ENCODE measurements at regions not wholly inside any gene's neighbourhood (a gene's known extent, or its start where the extent isn't known, plus 50 kb on each side); places are given as distances from the start of the nearest gene placed in this dataset.

GRCh38 chr17:63150994-63151464 lies 185.0 kb downstream of the TANC2 start:
- DNase-seq (no peak), ATAC-seq (ENCODE audit: low read depth in 2 of 2) (no peak)
- Histone ChIP-seq H3K4me3 (ENCODE audit: low read depth, low read length) (no peak overlapping the region), H3K27me3 (ENCODE audit: control insufficient read depth, insufficient read depth, low read length) (no peaks in the 10 kb centered on the region), H3K4me1 (ENCODE audit: control insufficient read depth, insufficient read depth, low read length, poor library complexity, severe bottlenecking) (no peaks in the 10 kb centered on the region), H3K9me3 (ENCODE audit: control insufficient read depth in 2 of 2, low read length in 2 of 2) (no peaks in the 10 kb centered on the region), H3K36me3 (ENCODE audit: control insufficient read depth, insufficient read depth, low read length) (no peaks in the 10 kb centered on the region), H3K27ac (ENCODE audit: insufficient read depth, low read length, poor library complexity, severe bottlenecking) (no peak overlapping the region)
- no peak overlapping the region for H3K4me3 Mint-ChIP-seq
- H3K36me3 Mint-ChIP-seq, result no peaks in the 10 kb centered on the region
- peaks cover 0 to 1% (median 0%) of the 10 kb centered on the region in 7 donors for H3K9me3 Mint-ChIP-seq
- H3K27me3 Mint-ChIP-seq, result peaks cover 8% of the 10 kb centered on the region
- H3K4me1 Mint-ChIP-seq, result peaks cover 0 to 5% (median 3%) of the 10 kb centered on the region in 4 donors
- no peak overlapping the region for H3K27ac Mint-ChIP-seq

- Mint-ChIP-seq H3K4me1 (peaks cover 0 to 5% (median 3%) of the 10 kb centered on the region in 4 donors), H3K4me3 (no peak overlapping the region), H3K27ac (no peak overlapping the region), H3K36me3 (no peaks in the 10 kb centered on the region), H3K9me3 (peaks cover 0 to 1% (median 0%) of the 10 kb centered on the region in 7 donors), H3K27me3 (peaks cover 11% of the 10 kb centered on the region)
- Histone ChIP-seq H3K27ac (ENCODE audit: insufficient read depth, low read length, poor library complexity, severe bottlenecking) (no peak overlapping the region), H3K4me1 (ENCODE audit: control insufficient read depth, insufficient read depth, low read length, poor library complexity, severe bottlenecking) (no peaks in the 10 kb centered on the region), H3K4me3 (ENCODE audit: low read depth, low read length) (no peak overlapping the region), H3K36me3 (ENCODE audit: control insufficient read depth, insufficient read depth, low read length) (no peaks in the 10 kb centered on the region), H3K9me3 (ENCODE audit: control insufficient read depth in 2 of 2, low read length in 2 of 2) (no peaks in the 10 kb centered on the region), H3K27me3 (ENCODE audit: control insufficient read depth, insufficient read depth, low read length) (no peaks in the 10 kb centered on the region)
- ATAC-seq (ENCODE audit: low read depth in 2 of 2) (no peak), DNase-seq (no peak)
Measured at GRCh38 chr17:63151941-63152523, 186.0 kb downstream of the TANC2 start.

DNA sequence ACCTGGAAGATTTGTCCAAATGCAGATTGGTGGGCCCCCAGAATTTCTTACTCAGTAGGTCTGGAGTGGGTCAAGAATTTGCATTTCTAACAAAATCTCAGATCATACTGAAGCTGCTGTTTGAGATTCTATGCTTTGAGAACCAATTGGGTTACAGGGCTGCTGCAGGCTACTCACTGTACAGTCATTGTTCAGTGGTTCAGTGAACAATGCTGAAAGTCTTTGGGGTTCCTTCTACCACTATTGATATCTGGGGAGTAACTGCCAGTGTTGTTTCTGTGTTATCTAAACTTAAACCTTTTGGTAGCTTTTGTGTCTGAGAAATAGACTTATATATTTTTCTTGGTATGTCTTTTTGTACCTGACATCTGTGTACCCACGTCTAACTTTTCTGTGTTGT lies 187.5 kb downstream of the TANC2 start:
- no peak overlapping the region for H3K27ac Mint-ChIP-seq
- ATAC-seq (ENCODE audit: low read depth in 2 of 2), result no peak

DNA sequence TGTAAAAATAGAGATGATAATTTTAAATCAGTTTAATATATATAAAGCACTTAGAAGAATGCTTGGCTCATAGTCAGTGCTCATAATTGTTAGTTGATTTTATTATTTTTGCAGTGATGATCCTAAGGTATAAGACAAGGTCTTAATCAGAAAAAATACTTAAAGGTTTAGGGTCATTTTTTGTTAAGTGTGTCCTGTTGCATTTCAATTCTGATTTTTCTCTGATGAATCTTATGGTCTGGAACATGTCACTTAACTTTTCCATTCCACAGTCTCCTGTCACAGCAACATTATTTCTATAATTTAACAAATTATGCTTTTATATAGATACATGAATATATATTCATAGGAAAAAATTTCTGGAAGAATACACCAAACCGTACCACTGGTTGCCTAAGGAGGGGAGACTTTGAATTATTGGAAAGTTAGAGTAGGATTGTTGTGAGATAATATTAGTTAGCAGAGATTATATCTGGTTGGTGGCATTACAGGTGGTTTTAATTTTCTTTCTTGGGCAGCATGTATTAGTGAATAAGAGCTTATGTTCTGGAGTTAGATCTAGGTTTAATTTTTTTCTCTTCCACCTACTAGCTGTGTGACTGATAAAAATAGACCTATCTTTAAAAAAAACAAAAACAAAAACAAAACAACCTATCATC lies 188.7 kb downstream of the TANC2 start:
- H3K4me1 Mint-ChIP-seq, result peaks cover 0 to 5% (median 3%) of the 10 kb centered on the region in 4 donors
- DNase-seq (no peak), ATAC-seq (ENCODE audit: low read depth in 2 of 2) (no peak)
- H3K36me3 ChIP-seq (ENCODE audit: control insufficient read depth, insufficient read depth, low read length), result no peaks in the 10 kb centered on the region
- H3K36me3 Mint-ChIP-seq, result no peaks in the 10 kb centered on the region
- H3K4me3 ChIP-seq (ENCODE audit: low read depth, low read length), result no peak overlapping the region
- no peaks in the 10 kb centered on the region for H3K4me1 ChIP-seq (ENCODE audit: control insufficient read depth, insufficient read depth, low read length, poor library complexity, severe bottlenecking)
- no peak overlapping the region for H3K27ac ChIP-seq (ENCODE audit: insufficient read depth, low read length, poor library complexity, severe bottlenecking)
- H3K4me3 Mint-ChIP-seq, result no peak overlapping the region
- no peak overlapping the region for H3K27ac Mint-ChIP-seq
- H3K9me3 ChIP-seq (ENCODE audit: control insufficient read depth in 2 of 2, low read length in 2 of 2), result no peaks in the 10 kb centered on the region
- no peaks in the 10 kb centered on the region for H3K9me3 Mint-ChIP-seq
- H3K27me3 Mint-ChIP-seq, result peaks cover 7% of the 10 kb centered on the region
- no peaks in the 10 kb centered on the region for H3K27me3 ChIP-seq (ENCODE audit: control insufficient read depth, insufficient read depth, low read length)

More for the DNA sequence above, 187.5 kb downstream of the TANC2 start:
- Histone ChIP-seq H3K36me3 (ENCODE audit: control insufficient read depth, insufficient read depth, low read length) (no peaks in the 10 kb centered on the region), H3K27me3 (ENCODE audit: control insufficient read depth, insufficient read depth, low read length) (no peaks in the 10 kb centered on the region), H3K4me1 (ENCODE audit: control insufficient read depth, insufficient read depth, low read length, poor library complexity, severe bottlenecking) (no peaks in the 10 kb centered on the region), H3K4me3 (ENCODE audit: low read depth, low read length) (no peak overlapping the region), H3K27ac (ENCODE audit: insufficient read depth, low read length, poor library complexity, severe bottlenecking) (no peak overlapping the region), H3K9me3 (ENCODE audit: control insufficient read depth in 2 of 2, low read length in 2 of 2) (no peaks in the 10 kb centered on the region)
- peaks cover 0 to 1% (median 0%) of the 10 kb centered on the region in 7 donors for H3K9me3 Mint-ChIP-seq
- no peaks in the 10 kb centered on the region for H3K36me3 Mint-ChIP-seq
- H3K27me3 Mint-ChIP-seq, result peaks cover 9% of the 10 kb centered on the region
- DNase-seq, result no peak
- no peak overlapping the region for H3K4me3 Mint-ChIP-seq
- H3K4me1 Mint-ChIP-seq, result peaks cover 0 to 5% (median 3%) of the 10 kb centered on the region in 4 donors

- Histone ChIP-seq H3K27ac (ENCODE audit: insufficient read depth, low read length, poor library complexity, severe bottlenecking) (no peak overlapping the region), H3K36me3 (ENCODE audit: control insufficient read depth, insufficient read depth, low read length) (no peaks in the 10 kb centered on the region), H3K4me1 (ENCODE audit: control insufficient read depth, insufficient read depth, low read length, poor library complexity, severe bottlenecking) (no peaks in the 10 kb centered on the region), H3K27me3 (ENCODE audit: control insufficient read depth, insufficient read depth, low read length) (no peaks in the 10 kb centered on the region), H3K4me3 (ENCODE audit: low read depth, low read length) (no peak overlapping the region), H3K9me3 (ENCODE audit: control insufficient read depth in 2 of 2, low read length in 2 of 2) (no peaks in the 10 kb centered on the region)
- no peak for ATAC-seq (ENCODE audit: low read depth in 2 of 2)
- H3K4me1 Mint-ChIP-seq, result peaks cover 0 to 5% (median 2%) of the 10 kb centered on the region in 4 donors
- H3K27ac Mint-ChIP-seq, result no peak overlapping the region
- no peak for DNase-seq
- peaks cover 7% of the 10 kb centered on the region for H3K27me3 Mint-ChIP-seq
- no peaks in the 10 kb centered on the region for H3K36me3 Mint-ChIP-seq
- H3K9me3 Mint-ChIP-seq, result no peaks in the 10 kb centered on the region
- no peak overlapping the region for H3K4me3 Mint-ChIP-seq
Measured at GRCh38 chr17:63156986-63157385, 191.0 kb downstream of the TANC2 start.

GRCh38 chr17:63162406-63163157 lies 196.5 kb downstream of the TANC2 start:
- H3K27ac ChIP-seq (ENCODE audit: insufficient read depth, low read length, poor library complexity, severe bottlenecking), result no peak overlapping the region
- no peaks in the 10 kb centered on the region for H3K27me3 ChIP-seq (ENCODE audit: control insufficient read depth, insufficient read depth, low read length)
- DNase-seq (no peak), ATAC-seq (ENCODE audit: low read depth in 2 of 2) (no peak)
- Mint-ChIP-seq H3K36me3 (peaks cover 3% of the 10 kb centered on the region), H3K9me3 (no peaks in the 10 kb centered on the region), H3K4me1 (no peaks in the 10 kb centered on the region), H3K27ac (no peak overlapping the region), H3K27me3 (peaks cover 4% of the 10 kb centered on the region), H3K4me3 (no peak overlapping the region)
- no peaks in the 10 kb centered on the region for H3K36me3 ChIP-seq (ENCODE audit: control insufficient read depth, insufficient read depth, low read length)
- H3K9me3 ChIP-seq (ENCODE audit: control insufficient read depth in 2 of 2, low read length in 2 of 2), result no peaks in the 10 kb centered on the region
- H3K4me1 ChIP-seq (ENCODE audit: control insufficient read depth, insufficient read depth, low read length, poor library complexity, severe bottlenecking), result no peaks in the 10 kb centered on the region
- no peak overlapping the region for H3K4me3 ChIP-seq (ENCODE audit: low read depth, low read length)

- H3K9me3 Mint-ChIP-seq, result no peaks in the 10 kb centered on the region
- H3K4me1 Mint-ChIP-seq, result no peaks in the 10 kb centered on the region
Measured at GRCh38 chr17:63163158-63163520, 197.1 kb downstream of the TANC2 start.

More at GRCh38 chr17:63163158-63163520, 197.1 kb downstream of the TANC2 start:
- no peak for DNase-seq
- Mint-ChIP-seq H3K36me3 (peaks cover 3% of the 10 kb centered on the region), H3K4me3 (no peak overlapping the region), H3K27ac (no peak overlapping the region), H3K27me3 (peaks cover 4% of the 10 kb centered on the region)
- Histone ChIP-seq H3K4me1 (ENCODE audit: control insufficient read depth, insufficient read depth, low read length, poor library complexity, severe bottlenecking) (no peaks in the 10 kb centered on the region), H3K36me3 (ENCODE audit: control insufficient read depth, insufficient read depth, low read length) (no peaks in the 10 kb centered on the region), H3K27ac (ENCODE audit: insufficient read depth, low read length, poor library complexity, severe bottlenecking) (no peak overlapping the region), H3K27me3 (ENCODE audit: control insufficient read depth, insufficient read depth, low read length) (no peaks in the 10 kb centered on the region), H3K4me3 (ENCODE audit: low read depth, low read length) (no peak overlapping the region), H3K9me3 (ENCODE audit: control insufficient read depth in 2 of 2, low read length in 2 of 2) (no peaks in the 10 kb centered on the region)
- ATAC-seq (ENCODE audit: low read depth in 2 of 2), result no peak
